ENCODE measurements at regions not wholly inside any gene's neighbourhood (a gene's known extent, or its start where the extent isn't known, plus 50 kb on each side); places are given as distances from the start of the nearest gene placed in this dataset.

- no peak for TF ChIP-seq CTCF (IDR thresholded peaks at IDR 0.05; ENCODE audit: borderline replicate concordance)
- H3K27me3 ChIP-seq (ENCODE audit: low read depth), result peaks cover 5% of the 10 kb centered on the region
- no peak overlapping the region for H3K4me3 ChIP-seq
- no peak overlapping the region for H3K27ac ChIP-seq (replicated peaks)
- peaks cover 10% of the 10 kb centered on the region for H3K4me1 ChIP-seq
- no peak for DNase-seq
- H3K9me3 ChIP-seq (replicated peaks), result no peaks in the 10 kb centered on the region
- intact Hi-C loops (cut with micrococcal nuclease), result no loop called here
- H3K36me3 ChIP-seq, result no peaks in the 10 kb centered on the region
Measured at GRCh38 chr10:78687626-78688025, 381.1 kb upstream of the ZMIZ1 start.

GRCh38 chr10:78688230-78688900, 380.4 kb upstream of the ZMIZ1 start:
- intact Hi-C loops (cut with micrococcal nuclease), result no loop called here
- peaks cover 5% of the 10 kb centered on the region for H3K27me3 ChIP-seq (ENCODE audit: low read depth)
- no peak for TF ChIP-seq CTCF (IDR thresholded peaks at IDR 0.05; ENCODE audit: borderline replicate concordance)
- no peak overlapping the region for H3K27ac ChIP-seq (replicated peaks)
- no peaks in the 10 kb centered on the region for H3K36me3 ChIP-seq
- no peak overlapping the region for H3K4me3 ChIP-seq
- H3K4me1 ChIP-seq, result peaks cover 10% of the 10 kb centered on the region
- no peaks in the 10 kb centered on the region for H3K9me3 ChIP-seq (replicated peaks)
- DNase-seq, result no peak

GRCh38 chr10:78688901-78689583, 379.7 kb upstream of the ZMIZ1 start:
- Histone ChIP-seq H3K9me3 (replicated peaks) (no peaks in the 10 kb centered on the region), H3K27ac (replicated peaks) (no peak overlapping the region), H3K4me3 (no peak overlapping the region), H3K4me1 (peaks cover 10% of the 10 kb centered on the region), H3K36me3 (no peaks in the 10 kb centered on the region), H3K27me3 (ENCODE audit: low read depth) (peaks cover 5% of the 10 kb centered on the region)
- DNase-seq, result no peak
- TF ChIP-seq CTCF (IDR thresholded peaks at IDR 0.05; ENCODE audit: borderline replicate concordance), result no peak
- intact Hi-C loops (cut with micrococcal nuclease), result no loop called here

- H3K27ac ChIP-seq (replicated peaks), result no peak overlapping the region
- no peak for DNase-seq
- H3K4me3 ChIP-seq, result no peak overlapping the region
- H3K9me3 ChIP-seq (replicated peaks), result no peaks in the 10 kb centered on the region
- H3K36me3 ChIP-seq, result no peaks in the 10 kb centered on the region
- TF ChIP-seq CTCF (IDR thresholded peaks at IDR 0.05; ENCODE audit: borderline replicate concordance), result no peak
- peaks cover 5% of the 10 kb centered on the region for H3K27me3 ChIP-seq (ENCODE audit: low read depth)
- peaks cover 10% of the 10 kb centered on the region for H3K4me1 ChIP-seq
- intact Hi-C loops (cut with micrococcal nuclease), result no loop called here
Measured at GRCh38 chr10:78689584-78689935, 379.2 kb upstream of the ZMIZ1 start.

GRCh38 chr10:78690354-78691111, 378.2 kb upstream of the ZMIZ1 start:
- Histone ChIP-seq H3K36me3 (no peaks in the 10 kb centered on the region), H3K9me3 (replicated peaks) (no peaks in the 10 kb centered on the region), H3K27me3 (ENCODE audit: low read depth) (no peaks in the 10 kb centered on the region), H3K4me1 (peaks cover 10% of the 10 kb centered on the region), H3K27ac (replicated peaks) (no peak overlapping the region), H3K4me3 (no peak overlapping the region)
- no peak for DNase-seq
- TF ChIP-seq CTCF (IDR thresholded peaks at IDR 0.05; ENCODE audit: borderline replicate concordance), result no peak
- intact Hi-C loops (cut with micrococcal nuclease), result no loop called here
